Psoas muscle (tissue), 7 donors: ENCODE measurements at regions not wholly inside any gene's neighbourhood (a gene's known extent, or its start where the extent isn't known, plus 50 kb on each side); places are given as distances from the start of the nearest gene placed in this dataset.
"Not testable (repeated sequence)": the region's sequence is repeated elsewhere in the genome, so short reads cannot be mapped to it uniquely, and the experiment has no call there.

Experiments used
- ATAC-seq, 4 donors: fragments of 200-7000 bp; cut with Tn5 transposase; one replicate each; pipeline ENCODE4 v1.9.1; 2020; ENCODE audit warnings: moderate library complexity in 3 of 4, mild to moderate bottlenecking in 2 of 4
- DNase-seq, 2 donors: peaks; one replicate each; pipeline ENCODE4 v3.0.0-alpha.2; 2020
- H3K27ac ChIP-seq: fragments of 200-600 bp; one replicate; pipeline ENCODE4 v1.8.0; 2022
- H3K27me3 ChIP-seq, 3 donors: fragments of 200-600 bp in 1 of 3; one replicate each; pipeline versions ENCODE4 v1.6.1 to v1.8.0; 2013 to 2022; ENCODE audit warnings: low read length in 2 of 3, mild to moderate bottlenecking in 2 of 3, moderate library complexity in 1 of 3; ENCODE audit not compliant: insufficient read depth in 3 of 3
- H3K36me3 ChIP-seq, 2 donors: fragments of 200-600 bp in 1 of 2; one replicate each; pipeline versions ENCODE4 v1.6.1 to v1.8.0; 2013 to 2022; ENCODE audit warnings: low read depth in 1 of 2, mild to moderate bottlenecking in 1 of 2, moderate library complexity in 1 of 2; ENCODE audit not compliant: insufficient read depth in 1 of 2
- H3K4me1 ChIP-seq: fragments of 200-600 bp; one replicate; pipeline ENCODE4 v1.8.0; 2022
- H3K4me3 ChIP-seq: fragments of 200-600 bp; one replicate; pipeline ENCODE4 v1.8.0; 2022; ENCODE audit warnings: mild to moderate bottlenecking
- H3K9me3 ChIP-seq: fragments of 200-600 bp; one replicate; pipeline ENCODE4 v1.8.0; 2022
- WGBS, 3 donors: extraction: QIAGEN DNeasy Blood & Tissue Kit; methylation state at CpG; one replicate each; pipeline versions ENCODE4 v1.1.6 to v1.1.7; 2013; 5-methylcytosine and 5-hydroxymethylcytosine counted together
- intact Hi-C, 2 donors: fragments of 100-400 bp; cut with DNase I; formaldehyde crosslinking; loops; one replicate each; pipeline versions ENCODE4 v1.11.0 to v1.14.2; 2022
- TF ChIP-seq, protein P1 (sequence below): fragments of 200-600 bp; IDR thresholded peaks from one replicate; pipeline ENCODE4 v1.8.0; 2022; ENCODE audit warnings: antibody characterized with exemption
- donor health status: healthy with polysubstance abuse.
- donor health status: DM: no; HTN: no; CAD: no; lungs with moderate emphysema.
- donor health status: Bipolar disorder and iron deficiency.
- donor health status: healthy.
- donor health status: DM: yes; HTN: yes; CAD: no.
- donor health status: DM: no; HTN: no; CAD: no.
- donor health status: DM: yes; HTN: yes; CAD: no.

DNA sequence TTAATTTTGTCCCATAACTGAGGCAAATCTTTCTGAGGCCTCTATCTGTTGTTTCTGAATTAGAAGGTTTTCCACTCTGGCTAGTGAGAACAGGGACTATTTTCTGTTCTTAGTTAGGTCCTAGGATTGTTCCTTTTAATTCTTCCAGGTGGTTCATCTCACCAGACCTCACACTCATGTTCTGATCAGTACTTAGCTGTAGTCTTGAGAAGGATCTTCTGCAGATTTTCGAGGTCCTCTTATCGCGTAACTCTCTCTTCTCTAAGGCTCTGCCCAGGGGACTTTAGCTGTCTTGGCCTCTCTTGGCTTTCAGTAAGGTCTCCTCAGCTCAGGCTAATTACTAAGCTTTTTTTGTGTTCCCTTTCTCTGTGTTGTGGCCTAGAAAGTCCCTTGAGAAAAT, 201.1 kb downstream of the ETNK1 start:
- H3K4me1 ChIP-seq, result no peaks in the 10 kb centered on the region

DNA sequence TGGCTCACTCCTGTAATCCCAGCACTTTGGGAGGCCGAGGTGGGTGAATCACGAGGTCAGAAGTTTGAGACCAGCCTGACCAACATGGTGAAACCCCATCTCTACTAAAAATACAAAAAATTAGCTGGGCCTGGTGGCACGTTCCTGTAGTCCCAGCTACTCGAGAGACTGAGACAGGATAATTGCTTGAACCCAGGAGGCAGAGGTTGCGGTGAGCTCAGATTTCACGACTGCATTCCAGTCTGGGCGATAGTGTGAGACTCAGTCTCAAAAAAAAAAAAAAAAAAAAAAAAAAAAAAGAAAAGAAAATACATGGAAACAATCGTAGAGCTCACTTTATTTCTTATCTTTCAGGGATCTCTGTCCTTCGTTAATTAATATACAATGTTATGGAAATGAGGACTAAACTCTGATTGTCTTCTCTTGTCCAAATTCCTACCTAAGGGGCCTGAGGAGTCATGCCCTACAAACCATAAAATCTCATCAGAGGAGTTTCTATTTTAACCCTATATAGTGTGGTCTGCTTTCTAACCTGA, 201.5 kb downstream of the ETNK1 start:
- H3K36me3 ChIP-seq, H3K27ac ChIP-seq, H3K27me3 ChIP-seq, intact Hi-C loops, ATAC-seq, H3K4me3 ChIP-seq, H3K4me1 ChIP-seq, DNase-seq, H3K9me3 ChIP-seq: not testable (repeated sequence)
- 49 to 55% (median 50%) methylated on average over 9 of the region's 9 CpGs for WGBS, 3 donors

More for the DNA sequence above, 201.1 kb downstream of the ETNK1 start:
- no peaks in the 10 kb centered on the region for H3K36me3 ChIP-seq
- TF ChIP-seq, protein P1, sequence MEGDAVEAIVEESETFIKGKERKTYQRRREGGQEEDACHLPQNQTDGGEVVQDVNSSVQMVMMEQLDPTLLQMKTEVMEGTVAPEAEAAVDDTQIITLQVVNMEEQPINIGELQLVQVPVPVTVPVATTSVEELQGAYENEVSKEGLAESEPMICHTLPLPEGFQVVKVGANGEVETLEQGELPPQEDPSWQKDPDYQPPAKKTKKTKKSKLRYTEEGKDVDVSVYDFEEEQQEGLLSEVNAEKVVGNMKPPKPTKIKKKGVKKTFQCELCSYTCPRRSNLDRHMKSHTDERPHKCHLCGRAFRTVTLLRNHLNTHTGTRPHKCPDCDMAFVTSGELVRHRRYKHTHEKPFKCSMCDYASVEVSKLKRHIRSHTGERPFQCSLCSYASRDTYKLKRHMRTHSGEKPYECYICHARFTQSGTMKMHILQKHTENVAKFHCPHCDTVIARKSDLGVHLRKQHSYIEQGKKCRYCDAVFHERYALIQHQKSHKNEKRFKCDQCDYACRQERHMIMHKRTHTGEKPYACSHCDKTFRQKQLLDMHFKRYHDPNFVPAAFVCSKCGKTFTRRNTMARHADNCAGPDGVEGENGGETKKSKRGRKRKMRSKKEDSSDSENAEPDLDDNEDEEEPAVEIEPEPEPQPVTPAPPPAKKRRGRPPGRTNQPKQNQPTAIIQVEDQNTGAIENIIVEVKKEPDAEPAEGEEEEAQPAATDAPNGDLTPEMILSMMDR, result no peak
- peaks cover 6% of the 10 kb centered on the region for H3K9me3 ChIP-seq
- no peak overlapping the region for H3K4me3 ChIP-seq
- intact Hi-C loops, result no loop called here
- WGBS, 3 donors, result 76 to 82% (median 81%) methylated on average over 3 of the region's 3 CpGs
- ATAC-seq (no peak), DNase-seq (no peak)
- no peaks in the 10 kb centered on the region for H3K27me3 ChIP-seq
- no peak overlapping the region for H3K27ac ChIP-seq

DNA sequence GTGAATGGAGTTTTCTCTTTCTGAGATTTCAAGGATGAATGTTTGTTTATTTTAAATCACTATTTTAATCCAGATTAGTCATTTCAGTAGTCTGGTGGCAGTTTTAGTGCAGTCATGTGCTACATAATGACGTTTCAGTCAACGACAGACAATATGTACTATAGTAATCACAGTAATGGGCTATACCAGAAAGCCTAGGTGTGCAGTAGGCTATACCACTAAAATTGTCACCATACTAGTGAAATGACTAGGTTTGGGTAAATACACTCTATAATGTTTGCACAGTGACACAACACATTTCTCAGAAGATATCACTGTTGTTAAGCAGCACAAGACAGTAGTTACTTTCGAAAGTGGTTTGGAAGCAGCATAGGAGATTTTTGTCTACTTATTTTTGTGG, 203.1 kb downstream of the ETNK1 start:
- Histone ChIP-seq H3K27ac (no peak overlapping the region), H3K4me3 (no peak overlapping the region), H3K9me3 (no peaks in the 10 kb centered on the region), H3K36me3 (no peaks in the 10 kb centered on the region), H3K27me3 (no peaks in the 10 kb centered on the region), H3K4me1 (no peaks in the 10 kb centered on the region)
- TF ChIP-seq, protein P1, result no peak
- DNase-seq, result no peak
- WGBS, 3 donors, result 78 to 83% (median 78%) methylated on average over 3 of the region's 3 CpGs
- ATAC-seq, result no peak
- intact Hi-C loops, result no loop called here

DNA sequence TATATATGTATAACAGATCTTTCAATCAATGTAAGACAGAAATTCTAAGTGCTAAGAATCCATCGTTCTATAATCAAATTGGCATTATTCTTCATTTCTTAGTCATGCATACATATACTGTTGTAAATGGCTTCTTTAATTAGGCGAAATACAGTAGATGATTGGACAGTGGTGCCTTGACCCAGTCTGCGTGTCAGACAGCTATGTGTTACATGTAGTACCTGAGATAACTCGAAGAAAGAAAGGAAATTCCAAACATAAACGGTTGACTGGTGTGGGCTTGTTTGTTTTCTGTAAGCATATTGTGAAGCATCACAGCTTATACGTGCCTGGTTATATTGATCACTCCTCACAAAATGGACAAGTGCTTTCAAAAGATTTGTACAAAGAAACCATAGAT, 210.5 kb downstream of the ETNK1 start:
- TF ChIP-seq, protein P1, result no peak
- 80 to 87% (median 85%) methylated on average over 6 of the region's 6 CpGs for WGBS, 3 donors
- Histone ChIP-seq H3K27me3 (no peaks in the 10 kb centered on the region), H3K27ac (no peak overlapping the region), H3K36me3 (no peaks in the 10 kb centered on the region), H3K4me1 (no peaks in the 10 kb centered on the region), H3K4me3 (no peak overlapping the region), H3K9me3 (no peaks in the 10 kb centered on the region)
- intact Hi-C loops, result no loop called here
- DNase-seq (no peak), ATAC-seq (no peak)

DNA sequence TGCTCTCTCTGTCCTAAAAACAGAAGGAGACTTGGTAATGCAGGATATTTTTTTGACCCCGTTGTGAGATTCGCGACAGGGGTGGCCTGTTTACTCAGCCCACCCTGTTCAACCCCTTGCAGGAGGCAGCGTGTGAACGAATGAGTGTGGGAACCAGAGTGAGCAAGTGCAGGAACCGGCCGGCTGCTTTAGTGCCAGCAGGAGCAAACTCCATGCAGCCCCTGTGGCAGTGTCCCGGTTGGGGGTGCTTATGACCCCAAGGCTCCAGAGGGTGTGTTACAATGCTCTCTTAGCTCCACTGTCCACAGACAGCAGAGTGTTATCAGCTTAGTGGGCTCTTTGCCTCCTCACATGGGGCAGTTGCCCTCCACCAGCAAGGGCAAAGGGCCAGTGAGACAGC, 225.2 kb downstream of the ETNK1 start:
- intact Hi-C loops, result no loop called here
- 86 to 92% (median 87%) methylated on average over 8 of the region's 8 CpGs for WGBS, 3 donors
- Histone ChIP-seq H3K27ac (no peak overlapping the region), H3K36me3 (no peaks in the 10 kb centered on the region), H3K9me3 (no peaks in the 10 kb centered on the region), H3K27me3 (no peaks in the 10 kb centered on the region), H3K4me3 (no peak overlapping the region), H3K4me1 (no peaks in the 10 kb centered on the region)
- ATAC-seq, result no peak
- TF ChIP-seq, protein P1, result no peak
- no peak for DNase-seq
